ENCODE measurements at regions not wholly inside any gene's neighbourhood (a gene's known extent, or its start where the extent isn't known, plus 50 kb on each side); places are given as distances from the start of the nearest gene placed in this dataset.
"Not testable (repeated sequence)": the region's sequence is repeated elsewhere in the genome, so short reads cannot be mapped to it uniquely, and the experiment has no call there.

DNA sequence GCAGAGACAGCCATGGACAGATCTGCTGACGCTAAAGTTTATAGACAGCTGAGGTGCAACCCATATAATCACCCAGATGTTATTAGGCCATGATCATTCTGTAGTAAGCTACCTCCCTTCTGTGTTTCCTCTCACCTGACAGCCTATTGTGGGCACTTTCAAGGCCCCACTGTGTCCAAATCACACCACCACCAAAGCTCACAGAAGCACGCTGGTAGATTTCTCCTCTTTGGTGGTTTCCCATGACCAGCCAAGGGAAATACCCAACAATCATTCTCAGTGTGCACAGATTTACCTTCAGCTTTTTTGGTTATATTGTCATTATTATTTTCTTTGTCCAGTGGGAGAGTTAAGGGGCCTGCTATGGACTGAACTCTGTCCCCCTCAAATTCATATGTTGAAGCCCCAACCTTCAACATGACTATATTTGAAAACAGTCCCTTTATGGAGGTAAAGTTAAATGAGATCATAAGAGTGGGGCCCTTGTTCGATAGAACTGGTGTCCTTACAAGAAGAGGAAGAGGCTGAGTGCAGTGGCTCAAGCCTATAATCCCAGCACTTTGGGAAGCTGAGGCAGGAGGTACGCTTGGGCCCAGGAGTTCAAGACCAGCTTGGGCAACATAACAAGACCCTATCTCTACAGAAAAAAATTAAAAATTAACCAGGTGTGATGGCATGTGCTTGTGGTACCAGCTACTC lies 74.0 kb upstream of the MSH6 start:
- no peak overlapping the region for H3K27ac ChIP-seq (ENCODE audit: low read depth, low read length)
- no peaks in the 10 kb centered on the region for H3K27me3 ChIP-seq (ENCODE audit: control insufficient read depth in 1 of 2, insufficient read depth in 2 of 2, low read length in 2 of 2)
- no peaks in the 10 kb centered on the region for H3K9me3 ChIP-seq (ENCODE audit: control insufficient read depth in 1 of 2, low read length in 2 of 2)
- H3K4me3 ChIP-seq (ENCODE audit: low read depth in 1 of 2, low read length in 2 of 2), result no peak overlapping the region
- no peaks in the 10 kb centered on the region for H3K36me3 ChIP-seq (ENCODE audit: control insufficient read depth in 1 of 2, insufficient read depth in 2 of 2, low read length in 2 of 2)
- H3K9ac ChIP-seq (ENCODE audit: low read depth in 1 of 2, low read length in 2 of 2), result no peak overlapping the region
- no peaks in the 10 kb centered on the region for H3K4me1 ChIP-seq (ENCODE audit: control insufficient read depth in 1 of 2, insufficient read depth in 2 of 2, low read length in 2 of 2)

DNA sequence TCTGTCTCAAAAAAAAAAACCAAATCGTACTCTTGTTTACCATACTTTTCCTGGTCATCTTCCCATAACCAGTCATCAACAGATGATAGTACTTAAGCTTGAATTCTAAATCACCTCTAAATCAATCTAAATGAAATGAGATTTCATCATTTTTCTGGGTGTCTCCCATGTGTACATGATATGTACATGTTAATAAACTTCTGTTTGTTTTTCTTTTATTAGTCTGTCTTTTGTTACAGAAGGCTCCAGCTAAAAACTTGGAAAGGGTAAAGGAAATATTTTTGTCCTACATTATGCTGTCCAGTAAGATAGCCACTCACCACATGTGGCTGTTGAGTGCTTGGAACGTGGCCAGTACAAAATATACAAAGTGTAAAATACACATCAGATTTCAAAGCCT lies 78.7 kb upstream of the MSH6 start:
- Histone ChIP-seq H3K4me1 (ENCODE audit: control insufficient read depth in 1 of 2, insufficient read depth in 2 of 2, low read length in 2 of 2) (no peaks in the 10 kb centered on the region), H3K36me3 (ENCODE audit: control insufficient read depth in 1 of 2, insufficient read depth in 2 of 2, low read length in 2 of 2) (no peaks in the 10 kb centered on the region), H3K4me3 (ENCODE audit: low read depth in 1 of 2, low read length in 2 of 2) (no peak overlapping the region), H3K27me3 (ENCODE audit: control insufficient read depth in 1 of 2, insufficient read depth in 2 of 2, low read length in 2 of 2) (no peaks in the 10 kb centered on the region), H3K9me3 (ENCODE audit: control insufficient read depth in 1 of 2, low read length in 2 of 2) (no peaks in the 10 kb centered on the region), H3K27ac (ENCODE audit: low read depth, low read length) (no peak overlapping the region), H3K9ac (ENCODE audit: low read depth in 1 of 2, low read length in 2 of 2) (no peak overlapping the region)

DNA sequence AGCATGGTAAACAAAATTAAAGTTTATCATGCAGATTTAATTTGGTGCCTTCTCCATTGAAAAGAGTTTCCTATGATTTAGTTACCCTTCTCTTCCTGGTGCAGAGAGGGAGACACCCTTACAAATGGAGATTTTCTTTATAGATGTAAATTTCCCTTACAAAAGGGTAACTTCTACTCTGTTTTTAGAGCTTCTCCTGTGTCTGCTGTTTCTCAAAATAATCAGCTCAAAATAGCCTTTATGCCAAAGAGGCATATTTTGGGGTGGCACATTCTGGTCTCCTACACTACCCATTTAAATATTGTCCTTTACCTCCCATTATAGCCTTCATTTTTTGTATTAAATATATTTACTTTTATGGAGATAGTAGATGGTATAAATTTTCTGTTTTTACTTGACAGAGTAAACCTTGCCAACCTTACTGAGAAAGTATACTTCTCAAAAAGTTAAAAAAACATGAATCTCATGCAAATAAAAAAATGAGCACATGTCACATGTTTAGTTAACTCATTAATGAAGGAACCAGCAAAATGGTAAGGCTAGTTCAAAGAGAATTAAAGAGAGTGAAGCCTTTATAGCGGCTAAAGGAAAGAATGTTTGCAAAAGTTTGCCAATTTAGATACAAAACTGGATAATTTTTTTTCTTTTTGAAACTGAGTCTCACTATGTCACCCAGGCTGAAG lies 83.3 kb upstream of the MSH6 start:
- H3K9me3 ChIP-seq (ENCODE audit: control insufficient read depth in 1 of 2, low read length in 2 of 2), result no peaks in the 10 kb centered on the region
- no peaks in the 10 kb centered on the region for H3K36me3 ChIP-seq (ENCODE audit: control insufficient read depth in 1 of 2, insufficient read depth in 2 of 2, low read length in 2 of 2)
- H3K27ac ChIP-seq (ENCODE audit: low read depth, low read length), result no peak overlapping the region
- no peak overlapping the region for H3K4me3 ChIP-seq (ENCODE audit: low read depth in 1 of 2, low read length in 2 of 2)
- no peaks in the 10 kb centered on the region for H3K27me3 ChIP-seq (ENCODE audit: control insufficient read depth in 1 of 2, insufficient read depth in 2 of 2, low read length in 2 of 2)
- no peaks in the 10 kb centered on the region for H3K4me1 ChIP-seq (ENCODE audit: control insufficient read depth in 1 of 2, insufficient read depth in 2 of 2, low read length in 2 of 2)
- no peak overlapping the region for H3K9ac ChIP-seq (ENCODE audit: low read depth in 1 of 2, low read length in 2 of 2)

DNA sequence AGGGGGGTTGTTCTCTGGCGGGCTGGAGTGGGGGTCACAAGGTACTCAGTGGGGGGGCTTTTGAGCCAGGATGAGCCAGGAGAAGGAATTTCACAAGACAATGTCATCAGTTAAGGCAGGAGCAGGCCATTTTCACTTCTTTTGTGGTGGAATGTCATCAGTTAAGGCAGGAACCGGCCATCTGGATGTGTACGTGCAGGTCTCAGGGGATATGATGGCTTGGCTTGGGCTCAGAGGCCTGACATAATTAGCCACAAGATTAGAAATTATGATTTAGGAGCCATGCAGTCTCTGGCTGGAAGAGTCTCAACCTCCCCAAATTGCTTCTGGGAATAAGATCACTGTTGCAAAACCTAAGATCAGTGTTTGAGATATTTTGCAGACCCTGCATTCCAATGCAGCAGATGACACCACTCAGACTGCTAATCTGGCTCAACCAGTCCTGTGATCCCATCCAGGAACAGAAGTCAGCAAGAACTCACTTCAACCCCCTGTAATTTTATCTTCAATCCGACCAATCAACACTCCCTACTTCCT lies 84.4 kb upstream of the MSH6 start:
- H3K36me3 ChIP-seq (ENCODE audit: control insufficient read depth in 1 of 2, insufficient read depth in 2 of 2, low read length in 2 of 2); H3K9ac ChIP-seq (ENCODE audit: low read depth in 1 of 2, low read length in 2 of 2); H3K4me3 ChIP-seq (ENCODE audit: low read depth in 1 of 2, low read length in 2 of 2); H3K9me3 ChIP-seq (ENCODE audit: control insufficient read depth in 1 of 2, low read length in 2 of 2); H3K4me1 ChIP-seq (ENCODE audit: control insufficient read depth in 1 of 2, insufficient read depth in 2 of 2, low read length in 2 of 2); H3K27ac ChIP-seq (ENCODE audit: low read depth, low read length); H3K27me3 ChIP-seq (ENCODE audit: control insufficient read depth in 1 of 2, insufficient read depth in 2 of 2, low read length in 2 of 2): not testable (repeated sequence)

DNA sequence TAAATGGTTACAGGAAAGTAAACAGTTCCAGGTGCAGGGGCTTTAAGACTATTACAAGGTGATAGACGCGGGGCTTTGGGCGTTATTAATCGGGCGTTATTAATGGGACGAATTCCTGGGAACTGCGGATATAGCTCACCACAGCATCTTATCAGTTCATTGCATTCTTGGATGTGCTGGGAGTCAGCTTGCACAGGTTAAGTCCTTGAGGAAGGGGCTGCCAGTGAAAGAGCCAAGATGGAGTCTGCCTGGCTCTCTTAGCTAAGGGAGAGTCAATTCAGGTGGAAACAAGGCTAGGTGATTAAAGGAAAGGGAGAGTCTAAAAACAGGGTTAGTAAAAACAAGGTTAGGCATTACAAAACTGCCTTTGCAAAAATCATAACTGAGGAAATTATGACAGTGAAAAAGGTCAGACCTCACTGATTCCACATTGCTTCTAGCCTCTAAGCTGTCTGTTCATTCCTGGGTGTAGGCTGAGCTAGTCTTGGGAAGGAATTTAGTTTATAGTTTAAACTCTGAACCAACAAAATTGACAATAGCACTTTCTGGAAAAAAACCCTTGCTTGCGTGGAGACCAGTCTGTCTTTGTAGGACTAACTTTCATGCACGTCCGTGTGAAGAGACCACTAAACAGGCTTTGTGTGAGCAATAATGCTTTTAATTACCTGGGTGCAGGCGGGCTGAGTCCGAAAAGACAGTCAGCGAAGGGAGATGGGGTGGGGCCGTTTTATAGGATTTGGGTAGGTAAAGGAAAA lies 85.1 kb upstream of the MSH6 start:
- H3K9me3 ChIP-seq (ENCODE audit: control insufficient read depth in 1 of 2, low read length in 2 of 2); H3K27ac ChIP-seq (ENCODE audit: low read depth, low read length); H3K36me3 ChIP-seq (ENCODE audit: control insufficient read depth in 1 of 2, insufficient read depth in 2 of 2, low read length in 2 of 2); H3K9ac ChIP-seq (ENCODE audit: low read depth in 1 of 2, low read length in 2 of 2); H3K4me1 ChIP-seq (ENCODE audit: control insufficient read depth in 1 of 2, insufficient read depth in 2 of 2, low read length in 2 of 2); H3K27me3 ChIP-seq (ENCODE audit: control insufficient read depth in 1 of 2, insufficient read depth in 2 of 2, low read length in 2 of 2); H3K4me3 ChIP-seq (ENCODE audit: low read depth in 1 of 2, low read length in 2 of 2): not testable (repeated sequence)

DNA sequence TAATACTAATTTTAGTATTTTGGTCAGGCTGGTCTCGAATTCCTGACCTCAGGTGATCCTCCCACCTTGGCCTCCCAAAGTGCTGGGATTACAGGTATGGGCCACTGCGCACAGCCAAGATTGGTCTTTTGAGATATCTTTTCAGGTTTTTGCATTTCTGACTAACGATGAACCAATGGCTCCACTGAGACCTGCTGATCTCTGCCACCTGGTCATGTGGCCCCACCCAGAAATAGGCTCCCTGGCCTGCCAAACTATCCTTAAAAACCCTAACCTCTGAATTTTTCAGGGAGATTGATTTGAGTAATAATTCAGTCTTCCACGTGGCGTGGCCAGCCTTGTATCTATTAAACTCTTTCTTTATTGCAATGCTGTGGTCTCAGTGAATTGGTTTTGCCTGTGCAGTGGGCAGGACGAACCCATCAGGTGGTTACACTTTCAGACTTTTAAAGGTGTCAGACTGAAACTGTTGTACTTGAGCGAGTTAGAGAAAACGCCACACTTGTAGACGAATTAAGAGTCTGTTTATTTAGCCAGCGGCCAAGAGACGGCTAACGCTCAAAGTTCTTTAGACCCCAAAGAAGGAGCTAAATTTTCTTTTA lies 85.8 kb upstream of the MSH6 start:
- Histone ChIP-seq H3K36me3 (ENCODE audit: control insufficient read depth in 1 of 2, insufficient read depth in 2 of 2, low read length in 2 of 2) (no peaks in the 10 kb centered on the region), H3K4me3 (ENCODE audit: low read depth in 1 of 2, low read length in 2 of 2) (no peak overlapping the region), H3K27ac (ENCODE audit: low read depth, low read length) (no peak overlapping the region), H3K27me3 (ENCODE audit: control insufficient read depth in 1 of 2, insufficient read depth in 2 of 2, low read length in 2 of 2) (no peaks in the 10 kb centered on the region), H3K9me3 (ENCODE audit: control insufficient read depth in 1 of 2, low read length in 2 of 2) (no peaks in the 10 kb centered on the region), H3K4me1 (ENCODE audit: control insufficient read depth in 1 of 2, insufficient read depth in 2 of 2, low read length in 2 of 2) (no peaks in the 10 kb centered on the region), H3K9ac (ENCODE audit: low read depth in 1 of 2, low read length in 2 of 2) (no peak overlapping the region)

DNA sequence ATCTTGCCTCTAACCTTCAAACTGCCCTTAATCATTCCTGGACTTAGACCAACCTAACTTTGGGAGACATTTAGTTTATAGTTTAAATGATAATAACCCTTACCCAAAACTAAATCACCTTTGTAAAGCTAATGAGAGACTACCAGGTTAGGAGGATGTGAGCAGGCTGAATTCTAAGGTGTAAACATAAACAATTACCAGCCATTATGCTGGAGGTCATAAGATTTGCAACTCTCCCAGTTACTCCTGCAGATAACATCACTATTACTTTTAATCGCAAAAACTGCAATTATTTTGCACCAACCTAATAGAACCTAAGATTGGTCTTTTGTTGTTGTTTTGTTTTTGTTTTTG lies 86.5 kb upstream of the MSH6 start:
- no peak overlapping the region for H3K27ac ChIP-seq (ENCODE audit: low read depth, low read length)
- no peaks in the 10 kb centered on the region for H3K36me3 ChIP-seq (ENCODE audit: control insufficient read depth in 1 of 2, insufficient read depth in 2 of 2, low read length in 2 of 2)
- H3K4me3 ChIP-seq (ENCODE audit: low read depth in 1 of 2, low read length in 2 of 2), result no peak overlapping the region
- no peaks in the 10 kb centered on the region for H3K27me3 ChIP-seq (ENCODE audit: control insufficient read depth in 1 of 2, insufficient read depth in 2 of 2, low read length in 2 of 2)
- H3K9me3 ChIP-seq (ENCODE audit: control insufficient read depth in 1 of 2, low read length in 2 of 2), result no peaks in the 10 kb centered on the region
- no peak overlapping the region for H3K9ac ChIP-seq (ENCODE audit: low read depth in 1 of 2, low read length in 2 of 2)
- no peaks in the 10 kb centered on the region for H3K4me1 ChIP-seq (ENCODE audit: control insufficient read depth in 1 of 2, insufficient read depth in 2 of 2, low read length in 2 of 2)

DNA sequence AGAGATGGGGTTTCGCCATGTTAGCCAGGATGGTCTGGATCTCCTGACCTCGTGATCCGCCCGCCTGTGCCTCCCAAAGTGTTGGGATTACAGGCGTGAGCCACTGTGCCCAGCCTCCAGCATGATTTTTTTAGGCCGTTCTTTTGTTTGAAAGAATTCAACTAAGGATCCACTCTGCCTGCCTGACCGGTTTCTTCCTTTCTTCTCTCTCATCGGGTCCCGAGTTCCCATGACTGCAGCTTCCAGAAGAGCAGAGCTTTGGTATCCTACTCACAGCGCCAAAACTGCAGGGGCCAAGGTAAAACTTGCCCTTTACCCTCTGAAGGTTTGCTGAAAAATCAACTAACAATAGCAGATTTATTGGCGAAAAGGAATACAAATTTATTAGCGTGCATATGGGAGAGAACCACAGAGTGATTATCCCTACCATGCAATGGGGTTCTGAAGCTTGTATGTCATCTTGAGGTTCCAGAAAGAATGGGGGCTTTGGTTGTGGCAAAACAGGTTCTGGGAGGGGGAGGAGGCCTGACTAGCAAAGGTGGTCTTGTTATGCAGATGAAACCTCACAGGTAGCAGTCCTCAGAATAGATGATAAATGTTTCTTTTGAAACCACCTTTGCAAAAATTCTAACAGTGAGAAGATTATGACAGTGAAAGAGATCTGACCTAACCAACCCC lies 87.0 kb upstream of the MSH6 start:
- Histone ChIP-seq H3K27ac (ENCODE audit: low read depth, low read length) (no peak overlapping the region), H3K27me3 (ENCODE audit: control insufficient read depth in 1 of 2, insufficient read depth in 2 of 2, low read length in 2 of 2) (no peaks in the 10 kb centered on the region), H3K4me1 (ENCODE audit: control insufficient read depth in 1 of 2, insufficient read depth in 2 of 2, low read length in 2 of 2) (no peaks in the 10 kb centered on the region), H3K36me3 (ENCODE audit: control insufficient read depth in 1 of 2, insufficient read depth in 2 of 2, low read length in 2 of 2) (no peaks in the 10 kb centered on the region), H3K9ac (ENCODE audit: low read depth in 1 of 2, low read length in 2 of 2) (no peak overlapping the region), H3K4me3 (ENCODE audit: low read depth in 1 of 2, low read length in 2 of 2) (no peak overlapping the region), H3K9me3 (ENCODE audit: control insufficient read depth in 1 of 2, low read length in 2 of 2) (no peaks in the 10 kb centered on the region)

DNA sequence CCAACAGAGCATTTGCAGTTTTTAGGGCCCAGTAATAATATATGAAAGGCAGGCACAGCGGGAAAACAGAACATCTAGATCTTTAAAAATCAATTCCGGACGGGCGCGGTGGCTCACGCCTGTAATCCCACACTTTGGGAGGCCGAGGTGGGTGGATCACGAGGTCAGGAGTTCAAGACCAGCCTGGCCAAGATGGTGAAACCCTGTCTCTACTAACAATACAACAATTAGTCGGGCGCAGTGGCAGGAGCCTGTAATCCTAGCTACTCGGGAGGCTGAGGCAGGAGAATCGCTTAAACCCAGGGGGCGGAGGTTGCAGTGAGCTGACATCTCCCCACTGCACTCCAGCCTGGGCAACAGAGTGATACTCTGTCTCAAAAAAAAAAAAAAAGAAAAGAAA lies 88.5 kb upstream of the MSH6 start:
- H3K27me3 ChIP-seq (ENCODE audit: control insufficient read depth in 1 of 2, insufficient read depth in 2 of 2, low read length in 2 of 2); H3K9me3 ChIP-seq (ENCODE audit: control insufficient read depth in 1 of 2, low read length in 2 of 2); H3K27ac ChIP-seq (ENCODE audit: low read depth, low read length); H3K36me3 ChIP-seq (ENCODE audit: control insufficient read depth in 1 of 2, insufficient read depth in 2 of 2, low read length in 2 of 2); H3K4me3 ChIP-seq (ENCODE audit: low read depth in 1 of 2, low read length in 2 of 2); H3K4me1 ChIP-seq (ENCODE audit: control insufficient read depth in 1 of 2, insufficient read depth in 2 of 2, low read length in 2 of 2); H3K9ac ChIP-seq (ENCODE audit: low read depth in 1 of 2, low read length in 2 of 2): not testable (repeated sequence)

Data from duodenal mucosa (tissue), 2 donors.